DMS153 (cell line): ENCODE measurements at regions not wholly inside any gene's neighbourhood (a gene's known extent, or its start where the extent isn't known, plus 50 kb on each side); places are given as distances from the start of the nearest gene placed in this dataset.
"Not testable (repeated sequence)": the region's sequence is repeated elsewhere in the genome, so short reads cannot be mapped to it uniquely, and the experiment has no call there.

Experiments
- DNase-seq: peaks from one replicate; lab custom pipeline; 2025; lab: John Stamatoyannopoulos, UW

GRCh38 chr5:164119806-164120447 is 614.5 kb downstream of the MAT2B start:
- DNase-seq: no peak

DNA sequence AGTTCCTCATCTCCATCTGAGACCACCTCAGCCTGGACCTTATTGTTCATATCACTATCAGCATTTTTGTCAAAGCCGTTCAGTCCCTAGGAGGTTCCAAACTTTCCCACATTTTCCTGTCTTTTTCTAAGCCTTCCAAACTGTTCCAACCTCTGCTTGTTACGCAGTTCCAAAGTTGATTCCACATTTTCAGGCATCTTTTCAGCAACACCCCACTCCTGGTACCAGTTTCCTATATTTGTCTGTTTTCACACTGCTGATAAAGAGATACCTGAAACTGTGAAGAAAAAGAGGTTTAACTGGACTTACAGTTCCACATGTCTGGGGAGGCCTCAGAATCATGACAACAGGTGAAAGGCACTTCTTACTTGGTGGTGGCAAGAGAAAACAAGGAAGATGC is 622.1 kb downstream of the MAT2B start:
- DNase-seq: no peak

DNA sequence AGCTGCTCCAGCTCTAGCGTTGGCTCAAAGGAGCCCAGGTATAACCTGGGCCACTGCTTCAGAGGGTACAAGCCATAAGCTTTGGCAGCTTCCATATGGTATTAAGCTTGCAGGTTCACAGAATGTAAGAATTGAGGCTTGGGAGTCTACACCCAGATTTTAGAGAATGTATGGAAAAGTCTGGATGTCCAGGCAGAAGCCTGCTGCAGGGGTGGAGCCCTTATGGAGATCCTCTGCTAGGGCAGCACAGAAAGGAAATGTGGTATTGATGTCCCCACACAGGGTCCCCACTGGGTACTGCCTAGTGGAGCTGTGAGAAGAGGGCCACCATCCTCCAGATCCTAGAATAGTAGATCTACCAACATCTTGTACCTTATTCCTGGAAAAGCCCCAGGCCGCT is 626.9 kb downstream of the MAT2B start:
- no peak for DNase-seq

DNA sequence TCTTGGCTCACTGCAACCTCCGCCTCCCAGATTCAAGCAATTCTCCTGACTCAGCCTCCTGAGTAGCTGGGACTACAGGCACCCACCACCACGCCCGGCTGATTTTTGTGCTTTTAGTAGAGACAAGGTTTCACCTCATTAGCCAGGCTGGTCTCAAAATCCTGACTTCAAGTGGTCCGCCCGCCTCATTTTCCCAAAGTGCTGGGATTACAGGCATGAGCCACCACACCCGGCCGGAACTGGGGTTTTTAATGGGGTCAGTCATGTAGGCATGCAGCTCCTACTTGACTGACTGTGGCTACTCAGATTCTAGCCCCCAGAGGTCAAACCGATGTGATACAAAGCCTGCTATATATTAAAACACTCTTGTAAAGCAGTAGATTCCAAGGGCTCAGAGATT is 631.7 kb downstream of the MAT2B start:
- no peak for DNase-seq

GRCh38 chr5:164139423-164139822 is 634.0 kb downstream of the MAT2B start:
- DNase-seq: no peak

DNA sequence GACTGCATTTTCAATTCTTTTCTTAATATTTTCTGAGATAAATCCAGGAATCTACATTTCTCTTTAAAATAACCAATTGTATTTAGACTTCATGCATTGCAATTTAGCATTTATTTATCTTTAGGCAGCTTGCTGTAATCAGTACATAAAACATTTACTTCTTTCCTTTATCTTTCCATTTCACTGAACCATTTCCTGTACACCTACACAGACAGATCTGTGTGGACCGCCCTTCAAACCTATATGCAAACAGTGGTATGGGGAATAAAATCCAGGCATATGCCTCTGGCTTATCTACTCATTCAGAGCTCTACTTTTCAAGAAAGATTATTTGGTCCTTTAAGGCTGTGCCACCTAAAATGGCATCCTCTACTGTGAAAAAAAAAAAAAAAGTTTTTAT is 640.0 kb downstream of the MAT2B start:
- no peak for DNase-seq

- no peak for DNase-seq
These were observed 640.8 kb downstream of the MAT2B start for GRCh38 chr5:164146223-164146622.

DNA sequence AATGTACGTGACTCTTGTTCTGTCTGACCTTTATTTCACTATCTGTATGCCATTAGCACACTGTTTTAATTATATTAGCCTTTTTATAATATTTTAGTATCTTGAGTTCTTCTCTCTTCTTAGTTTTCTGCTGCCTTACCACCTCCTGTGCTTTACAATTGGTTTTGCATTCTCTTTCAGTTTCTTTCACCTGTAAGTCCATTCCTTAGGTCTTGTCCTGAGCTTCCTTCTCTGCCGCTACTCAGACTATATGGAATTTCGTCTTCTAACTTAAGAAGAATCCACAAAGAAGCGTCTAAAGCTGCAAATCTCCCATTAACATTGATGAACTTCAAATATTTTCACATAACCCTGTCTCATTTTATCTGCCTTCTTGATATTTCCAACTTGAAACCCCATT is 642.9 kb downstream of the MAT2B start:
- no peak for DNase-seq

DNA sequence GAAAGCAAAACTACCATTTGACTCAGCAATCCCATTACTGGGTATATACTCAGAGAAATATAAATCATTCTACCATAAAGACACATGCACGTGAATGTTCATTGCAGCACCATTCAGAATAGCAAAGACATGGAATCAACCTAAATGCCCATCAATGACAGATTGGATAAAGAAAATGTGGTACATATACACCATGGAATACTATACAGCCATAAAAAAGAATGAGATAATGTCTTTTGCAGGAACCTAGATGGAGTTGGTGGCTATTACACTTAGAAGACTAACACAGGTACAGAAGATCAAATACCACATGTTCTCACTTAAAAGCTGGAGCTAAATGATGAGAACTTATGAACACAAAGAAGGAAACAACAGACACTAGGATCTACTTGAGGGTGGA is 647.1 kb downstream of the MAT2B start:
- not testable (repeated sequence) for DNase-seq

DNA sequence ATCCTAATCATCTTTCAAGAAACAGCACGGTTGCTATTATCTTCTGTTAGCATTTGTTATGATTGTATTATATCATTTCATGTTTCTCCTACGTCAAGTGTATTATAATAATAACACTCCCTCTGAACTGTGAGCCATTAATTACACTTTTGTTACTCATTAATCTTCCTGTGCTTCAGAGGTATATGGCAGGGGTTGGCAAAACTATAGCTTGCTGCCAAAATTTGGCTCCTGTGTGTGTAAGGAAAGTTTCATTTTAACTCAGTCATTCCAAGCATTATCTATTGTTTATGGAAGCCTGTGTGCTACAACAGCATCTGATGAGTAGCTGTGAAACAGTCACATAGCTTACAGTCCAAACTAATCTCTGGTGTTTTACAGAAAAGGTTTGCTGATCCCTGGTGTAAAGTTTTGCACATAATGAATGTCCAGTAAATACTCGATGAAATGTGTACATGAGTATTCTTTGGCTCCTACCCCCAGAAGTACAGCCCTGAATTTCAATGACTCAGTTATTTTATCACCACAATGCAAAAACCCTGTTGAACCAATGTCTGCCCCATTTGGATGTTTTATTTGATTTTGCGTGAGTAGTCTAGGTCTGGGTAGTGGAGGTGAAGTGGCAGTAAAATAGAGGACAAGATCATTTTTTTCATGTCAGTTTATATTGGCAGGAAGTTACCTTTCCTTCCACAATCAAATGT is 648.2 kb downstream of the MAT2B start:
- no peak for DNase-seq

DNA sequence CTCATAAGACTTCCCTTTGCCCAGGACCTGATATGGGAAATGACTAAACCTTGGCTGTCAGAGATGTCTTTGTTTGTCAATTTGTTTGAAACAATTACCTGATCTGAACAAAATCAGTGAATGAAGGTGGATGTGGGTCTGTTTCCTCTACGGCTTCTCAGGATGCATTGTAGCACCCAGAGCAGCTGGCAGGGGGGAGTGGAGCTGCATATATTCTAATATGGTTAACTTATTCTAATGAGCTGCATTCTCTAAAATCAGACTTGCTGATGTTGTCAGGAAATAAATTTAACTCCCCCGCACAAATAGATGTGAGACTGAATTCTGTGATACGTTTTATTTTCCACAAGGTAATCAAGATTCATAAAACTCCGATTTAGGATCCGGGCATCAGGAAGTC is 665.4 kb downstream of the MAT2B start:
- DNase-seq: no peak

GRCh38 chr5:164175083-164175482 is 669.7 kb downstream of the MAT2B start:
- DNase-seq: no peak

DNA sequence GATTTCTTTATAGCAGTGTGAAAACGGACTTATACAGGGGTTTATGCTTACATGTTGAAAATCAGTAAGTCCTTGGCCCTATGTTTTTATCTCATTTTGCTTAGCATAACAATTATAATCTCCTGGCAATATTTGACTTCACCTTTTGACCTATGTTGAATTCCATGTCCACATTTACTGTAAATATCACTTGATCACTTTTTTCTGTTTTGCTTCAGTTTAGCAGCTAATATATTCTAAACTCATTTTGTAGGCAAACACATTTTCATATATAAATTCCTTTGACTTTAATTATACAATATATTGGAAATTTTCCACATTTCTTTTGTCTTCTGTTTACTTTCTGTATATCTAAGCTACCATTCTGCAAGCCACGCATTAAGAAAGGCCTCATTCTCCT is 674.0 kb downstream of the MAT2B start:
- DNase-seq: no peak

DNA sequence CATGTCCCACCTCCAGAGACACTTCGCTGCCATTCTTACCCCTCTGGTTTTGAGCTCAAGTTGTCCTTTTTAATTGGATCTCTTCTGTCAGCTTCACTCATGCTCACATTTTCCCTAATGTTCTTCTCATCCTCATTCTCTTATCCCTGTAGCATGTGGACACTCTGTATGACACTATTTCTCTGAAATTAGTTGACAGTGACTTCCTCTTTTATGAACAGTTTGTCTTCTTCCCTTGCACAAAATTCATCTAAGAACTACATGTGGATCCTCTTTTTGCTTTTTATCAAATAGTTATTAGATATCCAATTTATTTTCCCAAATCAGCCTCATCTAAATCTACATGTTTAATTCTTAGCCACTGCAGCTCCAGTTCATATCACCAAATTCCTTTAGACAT is 676.2 kb downstream of the MAT2B start:
- DNase-seq: no peak

- DNase-seq: no peak
These were observed 678.7 kb downstream of the MAT2B start for GRCh38 chr5:164184158-164184557.

GRCh38 chr5:164185000-164185399 is 679.6 kb downstream of the MAT2B start:
- DNase-seq: no peak

- no peak for DNase-seq
These were observed 681.1 kb downstream of the MAT2B start for GRCh38 chr5:164186550-164186949.

GRCh38 chr5:164187785-164188184 is 682.4 kb downstream of the MAT2B start:
- DNase-seq: no peak

DNA sequence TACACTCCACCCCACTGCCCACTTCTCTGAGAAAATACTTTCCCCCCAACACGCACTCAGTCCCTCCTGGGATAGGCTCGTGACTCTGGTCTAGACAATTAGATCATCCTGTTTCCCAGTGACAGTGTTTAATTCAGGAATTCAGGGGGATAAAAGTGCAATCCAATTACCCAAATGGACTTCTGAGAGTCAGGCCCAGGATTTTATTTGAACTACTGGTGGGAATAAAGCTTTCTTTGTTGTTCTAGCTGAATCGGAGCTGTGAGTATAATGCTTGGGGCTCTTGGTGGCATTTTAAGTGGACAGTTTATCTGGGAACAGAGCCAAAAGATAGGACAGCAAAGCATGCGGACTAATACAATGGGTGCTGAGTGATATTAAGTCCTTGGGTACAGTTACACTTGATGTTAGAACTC is 683.3 kb downstream of the MAT2B start:
- no peak for DNase-seq

- DNase-seq: no peak
These were observed 685.8 kb downstream of the MAT2B start for GRCh38 chr5:164191240-164191639.

GRCh38 chr5:164202338-164202737 is 696.9 kb downstream of the MAT2B start:
- DNase-seq: no peak

DNA sequence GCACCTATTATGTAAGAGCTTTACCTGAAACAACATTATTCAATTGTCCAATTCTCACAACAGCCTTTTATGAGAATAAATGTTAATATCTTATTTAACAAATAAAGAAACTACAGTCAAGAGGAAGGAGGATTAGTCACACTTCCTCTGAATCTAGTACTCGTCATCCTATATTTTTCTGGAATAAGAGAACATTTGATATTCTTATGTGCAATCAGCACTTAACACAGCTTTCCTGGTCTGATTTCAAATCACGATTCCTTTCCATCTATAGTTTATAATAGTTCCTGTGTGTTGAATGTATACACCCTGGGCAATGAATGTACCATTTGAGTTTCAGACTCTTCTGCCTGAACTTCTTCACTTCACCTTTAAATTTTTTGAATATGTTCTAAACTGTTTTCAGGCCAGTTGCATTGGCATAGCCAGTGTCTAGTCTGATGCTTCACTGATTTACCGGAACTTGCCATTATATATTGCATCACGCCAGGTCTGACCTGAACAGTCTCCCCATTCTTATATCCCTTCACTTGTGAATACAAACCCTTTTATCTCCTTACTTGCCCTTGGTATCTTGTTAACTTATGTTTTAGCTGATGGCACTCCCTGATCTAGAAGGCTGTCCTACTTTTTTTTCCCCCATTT is 698.3 kb downstream of the MAT2B start:
- DNase-seq: no peak

- DNase-seq: no peak
These were observed 699.0 kb downstream of the MAT2B start for GRCh38 chr5:164204338-164204946.
